Keratinocyte (primary cell): ENCODE measurements at regions not wholly inside any gene's neighbourhood (a gene's known extent, or its start where the extent isn't known, plus 50 kb on each side); places are given as distances from the start of the nearest gene placed in this dataset.

ENCODE experiments used
- CTCF ChIP-seq, 3 experiments: IDR thresholded peaks in 1 of 3; conservative IDR thresholded peaks in 1 of 3; optimal IDR thresholded peaks in 1 of 3; 2 replicates in 2 of 3; 3 replicates in 1 of 3; pipeline versions ENCODE3 to v1.5.1; 2011; ENCODE audit warnings: low read length in 3 of 3, mild to moderate bottlenecking in 3 of 3, moderate library complexity in 2 of 3, control low read depth in 1 of 3, inconsistent platforms in 1 of 3; ENCODE audit not compliant: insufficient read depth in 2 of 3; ENCODE audit errors: extremely low read depth in 1 of 3
- EZH2 ChIP-seq: IDR thresholded peaks from one replicate; pipeline ENCODE4 v1.6.1; 2012; ENCODE audit warnings: inconsistent platforms, mild to moderate bottlenecking, low read length, moderate library complexity

GRCh38 chr6:27766405-27766804, 145.8 kb downstream of the OR2B2 start:
- TF ChIP-seq CTCF (optimal IDR thresholded peaks at IDR 0.05 in 1 of 3, IDR thresholded peaks at IDR 0.05 in 1 of 3, conservative IDR thresholded peaks at IDR 0.05 in 1 of 3; ENCODE audit: extremely low read depth in 1 of 3, insufficient read depth in 2 of 3, low read length in 3 of 3) (no peak), EZH2 (no peak)
